ENCODE measurements at regions not wholly inside any gene's neighbourhood (a gene's known extent, or its start where the extent isn't known, plus 50 kb on each side); places are given as distances from the start of the nearest gene placed in this dataset.
"Not testable (repeated sequence)": the region's sequence is repeated elsewhere in the genome, so short reads cannot be mapped to it uniquely, and the experiment has no call there.

DNA sequence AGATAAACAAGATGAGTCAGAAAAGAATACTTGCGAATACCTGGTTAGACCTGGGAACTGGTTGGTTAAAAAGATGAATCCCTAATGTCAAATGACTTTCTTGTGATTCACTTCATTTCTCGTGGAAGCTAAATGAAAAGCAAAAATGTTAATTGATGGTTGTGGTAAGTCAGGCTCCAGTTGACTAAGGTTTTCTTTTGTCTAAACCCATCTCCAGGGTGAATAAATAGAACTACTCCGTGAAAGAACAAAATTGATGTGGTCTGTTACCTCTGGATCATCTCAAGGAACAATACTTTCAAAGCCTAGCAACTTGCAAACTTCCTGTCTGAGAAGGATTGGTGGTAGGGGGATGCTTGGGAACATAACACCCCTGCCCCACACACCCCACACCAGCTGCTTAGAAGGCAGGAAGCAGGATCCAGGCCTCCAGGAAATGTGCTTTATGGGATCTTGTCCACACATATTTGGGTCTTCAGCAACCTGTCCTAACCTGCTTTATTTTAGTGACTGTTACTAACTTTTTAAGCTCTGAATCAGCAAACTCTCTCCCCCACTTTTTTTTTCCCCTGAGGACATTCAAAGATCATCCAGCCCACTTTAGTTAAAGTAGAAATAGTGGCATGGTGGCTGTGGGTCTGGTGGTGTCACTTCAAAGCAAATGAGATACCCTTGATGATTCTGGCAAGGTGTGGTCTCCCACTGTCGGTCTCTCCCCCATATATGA, 60.4 kb upstream of the PTHLH start:
- peak; percentile 66 for DNase-seq (ENCODE audit: low read depth)
- TF ChIP-seq CTCF (conservative IDR thresholded peaks at IDR 0.05; ENCODE audit: low read length) = no peak
- no peak overlapping the region for H3K4me3 ChIP-seq (ENCODE audit: low read length)

GRCh38 chr12:28033538-28033915, 61.0 kb upstream of the PTHLH start:
- DNase-seq (ENCODE audit: low read depth) = peak; percentile 47
- no peak overlapping the region for H3K4me3 ChIP-seq (ENCODE audit: low read length)
- no peak for TF ChIP-seq CTCF (conservative IDR thresholded peaks at IDR 0.05; ENCODE audit: low read length)

DNA sequence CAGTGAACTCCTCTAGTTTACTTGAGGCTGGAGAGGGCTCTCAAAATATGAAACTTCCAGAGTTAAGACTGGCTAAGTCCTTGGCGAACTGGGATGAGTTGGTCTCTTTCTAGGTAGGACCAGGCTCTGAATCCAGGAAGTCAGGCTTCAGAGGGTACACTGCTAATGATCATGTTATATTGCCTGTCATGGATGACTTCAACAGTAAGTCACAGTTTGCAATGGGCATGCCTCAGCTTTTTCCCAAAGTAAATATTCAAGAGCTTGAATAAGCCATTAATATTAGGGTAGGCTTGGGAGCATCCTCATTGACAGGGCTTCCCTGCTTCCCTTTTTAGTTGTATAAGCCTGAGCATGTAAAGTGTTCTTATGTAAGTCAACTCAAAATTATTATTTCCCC, 61.7 kb upstream of the PTHLH start:
- no peak overlapping the region for H3K4me3 ChIP-seq (ENCODE audit: low read length)
- TF ChIP-seq CTCF (conservative IDR thresholded peaks at IDR 0.05; ENCODE audit: low read length) = no peak
- no peak for DNase-seq (ENCODE audit: low read depth)

DNA sequence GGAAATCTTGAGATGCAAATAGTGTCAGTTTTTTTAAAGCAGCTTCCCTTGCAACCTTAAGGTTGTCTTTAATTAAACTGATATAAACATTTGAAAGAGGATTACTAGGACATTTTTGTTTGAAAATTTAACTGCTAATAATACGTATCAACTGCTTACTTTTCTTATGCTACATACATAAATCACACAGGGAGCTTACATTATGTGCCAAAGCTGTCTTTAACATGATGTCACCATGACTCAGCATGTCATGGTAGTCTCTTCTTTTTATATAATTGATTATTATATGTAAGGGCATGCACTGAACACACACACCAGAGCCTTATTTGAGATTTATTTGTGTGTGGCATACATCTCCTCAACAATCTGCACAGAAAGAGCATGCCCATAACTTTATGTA, 63.0 kb upstream of the PTHLH start:
- TF ChIP-seq CTCF (conservative IDR thresholded peaks at IDR 0.05; ENCODE audit: low read length) = no peak
- H3K4me3 ChIP-seq (ENCODE audit: low read length) = no peak overlapping the region
- DNase-seq (ENCODE audit: low read depth) = peak; percentile 56

DNA sequence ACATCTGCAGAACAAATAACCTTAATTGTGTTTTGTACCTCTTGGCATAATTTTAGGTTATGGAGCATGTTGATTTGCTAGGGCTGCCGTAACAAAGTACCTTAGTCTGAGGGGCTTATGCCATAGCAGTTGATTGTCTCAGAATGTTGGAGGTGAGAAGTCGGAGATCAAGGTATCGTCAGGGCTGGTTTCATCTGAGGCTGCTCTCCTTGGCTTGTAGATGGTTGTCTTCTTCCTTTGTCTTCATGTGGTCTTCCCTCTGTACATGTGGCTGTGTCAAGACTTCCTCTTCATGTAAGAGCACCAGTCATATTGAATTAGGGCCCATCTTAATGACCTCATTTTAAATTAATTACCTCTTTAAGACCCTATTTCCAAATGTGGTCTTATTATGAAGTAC, 64.4 kb upstream of the PTHLH start:
- TF ChIP-seq CTCF (conservative IDR thresholded peaks at IDR 0.05; ENCODE audit: low read length) = no peak
- DNase-seq (ENCODE audit: low read depth) = no peak
- no peak overlapping the region for H3K4me3 ChIP-seq (ENCODE audit: low read length)

DNA sequence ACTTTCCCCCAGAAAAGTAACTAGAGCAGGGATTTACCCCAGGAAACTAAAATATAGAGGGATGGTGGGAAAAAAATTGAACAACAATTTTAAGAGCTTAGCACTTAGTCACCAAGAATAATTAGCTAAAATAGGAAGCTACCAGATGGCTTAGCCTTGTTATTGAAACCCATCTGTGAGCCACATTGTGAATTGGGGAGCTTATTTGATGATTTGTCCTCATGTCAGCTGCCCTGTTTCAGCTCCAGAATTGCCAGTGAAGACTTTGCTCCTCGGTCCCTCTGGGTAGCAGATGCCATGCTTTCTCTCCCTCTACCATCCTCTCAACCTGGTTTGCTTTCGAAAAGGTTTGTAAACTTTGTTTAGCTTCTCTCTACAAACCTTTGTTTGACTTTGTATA, 67.7 kb upstream of the PTHLH start:
- H3K4me3 ChIP-seq (ENCODE audit: low read length) = no peak overlapping the region
- peak; percentile 50 for DNase-seq (ENCODE audit: low read depth)
- no peak for TF ChIP-seq CTCF (conservative IDR thresholded peaks at IDR 0.05; ENCODE audit: low read length)

DNA sequence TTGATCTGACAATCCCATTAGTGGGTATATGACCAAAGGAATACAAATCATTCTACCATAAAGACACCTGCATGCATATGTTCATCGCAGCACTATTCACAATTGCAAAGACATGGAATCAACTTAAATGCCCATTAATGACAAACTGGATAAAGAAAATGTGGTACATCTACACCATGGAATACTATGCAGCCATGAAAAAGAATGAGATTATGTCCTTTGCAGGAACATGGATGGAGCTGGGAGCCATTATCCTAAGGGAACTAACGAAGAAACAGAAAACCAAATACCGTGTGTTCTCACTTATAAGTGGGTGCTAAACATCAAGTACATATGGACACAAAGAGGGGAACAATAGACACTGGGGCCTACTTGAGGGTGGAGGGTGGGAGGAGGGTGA, 74.1 kb upstream of the PTHLH start:
- DNase-seq (ENCODE audit: low read depth); H3K4me3 ChIP-seq (ENCODE audit: low read length): not testable (repeated sequence)

DNA sequence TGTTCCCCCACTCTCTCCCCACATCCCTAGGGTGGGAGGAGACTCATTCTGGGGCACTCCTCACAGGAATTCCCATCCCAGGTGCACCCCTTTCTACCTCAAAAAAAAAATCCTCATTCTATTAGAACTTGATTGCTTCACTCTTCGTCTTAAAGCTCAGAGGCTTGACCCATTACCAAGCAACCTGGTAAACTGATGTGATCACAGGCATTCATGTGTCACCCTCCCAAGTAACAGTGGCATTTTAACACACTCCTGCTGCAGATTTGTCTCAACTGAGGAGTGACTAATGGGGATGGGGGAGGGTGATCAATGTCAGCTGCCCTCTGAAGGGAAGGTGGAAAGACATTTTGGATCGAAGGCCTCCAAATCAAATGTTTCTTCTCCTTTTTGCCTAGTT, 78.1 kb upstream of the PTHLH start:
- H3K4me3 ChIP-seq (ENCODE audit: low read length) = no peak overlapping the region
- no peak for TF ChIP-seq CTCF (conservative IDR thresholded peaks at IDR 0.05; ENCODE audit: low read length)
- DNase-seq (ENCODE audit: low read depth) = peak; percentile 54
